SK-N-MC (cell line): ENCODE measurements at regions not wholly inside any gene's neighbourhood (a gene's known extent, or its start where the extent isn't known, plus 50 kb on each side); places are given as distances from the start of the nearest gene placed in this dataset.

Experiments used
- DNase-seq: peaks from one replicate; pipeline ENCODE4 v3.0.0-alpha.2; 2011; ENCODE audit warnings: low read depth, low spot score
- H3K27ac ChIP-seq: fragments of 200-600 bp; sonication (generic); 2 replicates; pipeline ENCODE4 v1.5.1; 2016; ENCODE audit warnings: mixed run types
- H3K36me3 ChIP-seq: fragments of 200-600 bp; sonication (generic); 2 replicates; pipeline ENCODE4 v1.6.1; 2017; ENCODE audit warnings: antibody characterized with exemption, low read length, mixed read lengths; ENCODE audit not compliant: insufficient read depth
- H3K4me3 ChIP-seq: fragments of 200-600 bp; sonication (generic); 2 replicates; pipeline ENCODE4 v1.5.1; 2016
- H3K9ac ChIP-seq: fragments of 200-600 bp; sonication (generic); 2 replicates; pipeline ENCODE4 v1.8.0; 2017; ENCODE audit warnings: mixed run types, mixed read lengths; ENCODE audit not compliant: insufficient read length
- H3K9me3 ChIP-seq: fragments of 200-600 bp; sonication (generic); 2 replicates; pipeline ENCODE4 v1.6.1; 2017; ENCODE audit warnings: low read depth, mild to moderate bottlenecking, antibody characterized with exemption, low read length, moderate library complexity, mixed read lengths
- EZH2 ChIP-seq: fragments of 200-600 bp; sonication (generic); IDR thresholded peaks from one replicate; pipeline ENCODE4 v1.6.1; 2017; ENCODE audit warnings: antibody characterized with exemption
- FOXP2 ChIP-seq: optimal IDR thresholded peaks from 2 replicates; pipeline ENCODE3; 2011; ENCODE audit warnings: mild to moderate bottlenecking, moderate library complexity; ENCODE audit not compliant: insufficient read depth; ENCODE audit errors: extremely low read length, control extremely low read depth
- POLR2AphosphoS5 ChIP-seq: IDR thresholded peaks from 2 replicates; pipeline ENCODE4 v1.6.1; 2012; ENCODE audit warnings: mild to moderate bottlenecking, low read depth, low read length, borderline replicate concordance

- DNase-seq = no peak
- TF ChIP-seq FOXP2 = no peak
- TF ChIP-seq EZH2 = no peak
- TF ChIP-seq POLR2AphosphoS5 = no peak
- Histone ChIP-seq H3K4me3 (no peak overlapping the region), H3K9me3 (no peaks in the 10 kb centered on the region), H3K36me3 (no peaks in the 10 kb centered on the region), H3K9ac (no peak overlapping the region), H3K27ac (no peak overlapping the region)
Measured at GRCh38 chr14:88947646-88948598, 123.5 kb downstream of the TTC8 start.

GRCh38 chr14:88950069-88950468 is 125.6 kb downstream of the TTC8 start:
- TF ChIP-seq EZH2 (no peak), FOXP2 (no peak), POLR2AphosphoS5 (no peak)
- H3K36me3 ChIP-seq = no peaks in the 10 kb centered on the region
- no peak for DNase-seq
- H3K27ac ChIP-seq = no peak overlapping the region
- H3K4me3 ChIP-seq = no peak overlapping the region
- H3K9me3 ChIP-seq = no peaks in the 10 kb centered on the region
- no peak overlapping the region for H3K9ac ChIP-seq

GRCh38 chr14:88951370-88951769 is 126.9 kb downstream of the TTC8 start:
- Histone ChIP-seq H3K4me3 (no peak overlapping the region), H3K36me3 (no peaks in the 10 kb centered on the region), H3K27ac (no peak overlapping the region), H3K9me3 (no peaks in the 10 kb centered on the region), H3K9ac (no peak overlapping the region)
- DNase-seq = no peak
- TF ChIP-seq EZH2 (no peak), FOXP2 (no peak), POLR2AphosphoS5 (no peak)

- Histone ChIP-seq H3K4me3 (no peak overlapping the region), H3K27ac (no peak overlapping the region), H3K9ac (no peak overlapping the region), H3K36me3 (no peaks in the 10 kb centered on the region), H3K9me3 (no peaks in the 10 kb centered on the region)
- no peak for DNase-seq
- TF ChIP-seq POLR2AphosphoS5 = no peak
- no peak for TF ChIP-seq EZH2
- no peak for TF ChIP-seq FOXP2
Measured at GRCh38 chr14:88952901-88953300, 128.4 kb downstream of the TTC8 start.

GRCh38 chr14:88955455-88955854 is 131.0 kb downstream of the TTC8 start:
- no peak for TF ChIP-seq EZH2
- TF ChIP-seq FOXP2 = no peak
- TF ChIP-seq POLR2AphosphoS5 = no peak
- no peak for DNase-seq
- Histone ChIP-seq H3K4me3 (no peak overlapping the region), H3K27ac (no peak overlapping the region), H3K36me3 (no peaks in the 10 kb centered on the region), H3K9me3 (no peaks in the 10 kb centered on the region), H3K9ac (no peak overlapping the region)

- no peak for TF ChIP-seq FOXP2
- no peak for TF ChIP-seq POLR2AphosphoS5
- TF ChIP-seq EZH2 = no peak
- no peak overlapping the region for H3K27ac ChIP-seq
- no peak for DNase-seq
Measured at GRCh38 chr14:88960496-88960895, 136.0 kb downstream of the TTC8 start.

GRCh38 chr14:88961214-88961613 is 136.8 kb downstream of the TTC8 start:
- no peak overlapping the region for H3K27ac ChIP-seq
- no peak for DNase-seq
- no peaks in the 10 kb centered on the region for H3K9me3 ChIP-seq
- no peak overlapping the region for H3K4me3 ChIP-seq
- TF ChIP-seq FOXP2 = no peak
- no peak for TF ChIP-seq EZH2
- TF ChIP-seq POLR2AphosphoS5 = no peak
- no peaks in the 10 kb centered on the region for H3K36me3 ChIP-seq
- no peak overlapping the region for H3K9ac ChIP-seq

More at GRCh38 chr14:88960496-88960895, 136.0 kb downstream of the TTC8 start:
- H3K9me3 ChIP-seq = no peaks in the 10 kb centered on the region
- H3K36me3 ChIP-seq = no peaks in the 10 kb centered on the region
- no peak overlapping the region for H3K9ac ChIP-seq
- no peak overlapping the region for H3K4me3 ChIP-seq

- DNase-seq = no peak
- no peak overlapping the region for H3K27ac ChIP-seq
- H3K36me3 ChIP-seq = no peaks in the 10 kb centered on the region
- no peak overlapping the region for H3K9ac ChIP-seq
- no peak overlapping the region for H3K4me3 ChIP-seq
- TF ChIP-seq POLR2AphosphoS5 (no peak), EZH2 (no peak), FOXP2 (no peak)
- H3K9me3 ChIP-seq = no peaks in the 10 kb centered on the region
Measured at GRCh38 chr14:88962356-88962755, 137.9 kb downstream of the TTC8 start.

GRCh38 chr14:88967299-88967698 is 142.8 kb downstream of the TTC8 start:
- Histone ChIP-seq H3K9me3 (no peaks in the 10 kb centered on the region), H3K27ac (no peak overlapping the region), H3K9ac (no peak overlapping the region), H3K4me3 (no peak overlapping the region), H3K36me3 (no peaks in the 10 kb centered on the region)
- TF ChIP-seq EZH2 (no peak), POLR2AphosphoS5 (no peak), FOXP2 (no peak)
- no peak for DNase-seq
